Keratinocyte (primary cell): ENCODE measurements at regions not wholly inside any gene's neighbourhood (a gene's known extent, or its start where the extent isn't known, plus 50 kb on each side); places are given as distances from the start of the nearest gene placed in this dataset.
"Not testable (repeated sequence)": the region's sequence is repeated elsewhere in the genome, so short reads cannot be mapped to it uniquely, and the experiment has no call there.

ENCODE experiments used
- DNase-seq: peaks from one replicate; pipeline ENCODE4 v3.0.0-alpha.2; 2011; ENCODE audit warnings: low read depth, missing footprints, low spot score
- FAIRE-seq: peaks from 2 replicates; lab custom pipeline; 2011; peaks lifted over from hg19 to GRCh38; lab: Jason Lieb, UNC
- H2AFZ ChIP-seq: 2 replicates; pipeline ENCODE4 v1.6.0; 2012; ENCODE audit warnings: low read length, control low read depth, inconsistent platforms; ENCODE audit not compliant: control insufficient read depth
- H3K27ac ChIP-seq: 2 replicates; pipeline ENCODE4 v1.5.1; 2011; ENCODE audit warnings: low read length; ENCODE audit not compliant: control insufficient read depth, insufficient read depth
- H3K27me3 ChIP-seq: 3 replicates; pipeline ENCODE4 v1.6.0; 2011; ENCODE audit warnings: low read length; ENCODE audit not compliant: control insufficient read depth, insufficient read depth; ENCODE audit errors: extremely low read depth
- H3K36me3 ChIP-seq, 2 experiments: 2 replicates in 1 of 2; 3 replicates in 1 of 2; pipeline ENCODE4 v1.5.1; 2011; ENCODE audit warnings: low read length in 2 of 2, mild to moderate bottlenecking in 1 of 2; ENCODE audit not compliant: control insufficient read depth in 2 of 2, insufficient read depth in 2 of 2; ENCODE audit errors: extremely low read depth in 1 of 2
- H3K4me1 ChIP-seq: 3 replicates; pipeline ENCODE4 v1.5.1; 2011; ENCODE audit warnings: low read length; ENCODE audit not compliant: control insufficient read depth, insufficient read depth; ENCODE audit errors: extremely low read depth
- H3K4me2 ChIP-seq: 3 replicates; pipeline ENCODE4 v1.6.0; 2011; ENCODE audit warnings: low read depth, low read length; ENCODE audit not compliant: control insufficient read depth, insufficient read depth; ENCODE audit errors: extremely low read depth
- H3K4me3 ChIP-seq, 3 experiments: fragments of 200-600 bp in 1 of 3; sonication (generic) in 1 of 3; 2 replicates in 2 of 3; 3 replicates in 1 of 3; pipeline ENCODE4 v1.5.1; 2011 to 2016; ENCODE audit warnings: low read length in 3 of 3, mild to moderate bottlenecking in 3 of 3, control low read depth in 2 of 3, inconsistent platforms in 1 of 3, low read depth in 1 of 3, mixed read lengths in 1 of 3, mixed run types in 1 of 3, moderate library complexity in 1 of 3; ENCODE audit not compliant: control insufficient read depth in 2 of 3, insufficient read depth in 2 of 3; ENCODE audit errors: extremely low read depth in 1 of 3
- H3K79me2 ChIP-seq: 2 replicates; pipeline ENCODE4 v1.6.0; 2012; ENCODE audit warnings: low read length; ENCODE audit not compliant: control insufficient read depth, insufficient read depth
- H3K9ac ChIP-seq: 3 replicates; pipeline ENCODE4 v1.6.0; 2011; ENCODE audit warnings: low read length; ENCODE audit not compliant: control insufficient read depth, insufficient read depth; ENCODE audit errors: extremely low read depth
- H3K9me1 ChIP-seq: 3 replicates; pipeline ENCODE4 v1.6.0; 2011; ENCODE audit warnings: low read length; ENCODE audit not compliant: control insufficient read depth, insufficient read depth; ENCODE audit errors: extremely low read depth
- H3K9me3 ChIP-seq: 2 replicates; pipeline ENCODE4 v1.5.1; 2012; ENCODE audit warnings: low read depth, low read length; ENCODE audit not compliant: control insufficient read depth
- H4K20me1 ChIP-seq: 3 replicates; pipeline ENCODE4 v1.6.0; 2011; ENCODE audit warnings: low read length; ENCODE audit not compliant: control insufficient read depth, insufficient read depth; ENCODE audit errors: extremely low read depth
- CTCF ChIP-seq, 3 experiments: IDR thresholded peaks in 1 of 3; conservative IDR thresholded peaks in 1 of 3; optimal IDR thresholded peaks in 1 of 3; 2 replicates in 2 of 3; 3 replicates in 1 of 3; pipeline versions ENCODE3 to v1.5.1; 2011; ENCODE audit warnings: low read length in 3 of 3, mild to moderate bottlenecking in 3 of 3, moderate library complexity in 2 of 3, control low read depth in 1 of 3, inconsistent platforms in 1 of 3; ENCODE audit not compliant: insufficient read depth in 2 of 3; ENCODE audit errors: extremely low read depth in 1 of 3
- EZH2 ChIP-seq: IDR thresholded peaks from one replicate; pipeline ENCODE4 v1.6.1; 2012; ENCODE audit warnings: inconsistent platforms, mild to moderate bottlenecking, low read length, moderate library complexity
- dilution Hi-C: fragments of 300-500 bp; cut with MboI; formaldehyde crosslinking; loops from one replicate; pipeline ENCODE4 v1.7.0; 2020; ENCODE audit warnings: low sequenced_read_pairs; ENCODE audit not compliant: extremely low pct_ligation_motif_present

GRCh38 chr7:16369855-16370254 lies 51.5 kb downstream of the CRPPA start:
- H3K36me3 ChIP-seq = no peaks in the 10 kb centered on the region
- no peak for FAIRE-seq
- no peak overlapping the region for H3K4me2 ChIP-seq
- H3K27ac ChIP-seq = no peak overlapping the region
- no peaks in the 10 kb centered on the region for H3K79me2 ChIP-seq
- H3K9me3 ChIP-seq = no peaks in the 10 kb centered on the region
- H3K9me1 ChIP-seq = no peaks in the 10 kb centered on the region
- dilution Hi-C loops = no loop called here
- H3K4me1 ChIP-seq = no peaks in the 10 kb centered on the region
- H3K9ac ChIP-seq = no peak overlapping the region
- TF ChIP-seq EZH2 (no peak), CTCF (optimal IDR thresholded peaks at IDR 0.05 in 1 of 3, IDR thresholded peaks at IDR 0.05 in 1 of 3, conservative IDR thresholded peaks at IDR 0.05 in 1 of 3; ENCODE audit: extremely low read depth in 1 of 3, insufficient read depth in 2 of 3, low read length in 3 of 3) (no peak)
- H4K20me1 ChIP-seq = no peaks in the 10 kb centered on the region
- no peak overlapping the region for H2AFZ ChIP-seq
- no peak overlapping the region for H3K4me3 ChIP-seq
- DNase-seq = no peak
- no peaks in the 10 kb centered on the region for H3K27me3 ChIP-seq

- H3K4me2 ChIP-seq, H3K4me3 ChIP-seq, FAIRE-seq, H3K9ac ChIP-seq, H3K27ac ChIP-seq, H3K9me3 ChIP-seq, H4K20me1 ChIP-seq, H3K79me2 ChIP-seq, H2AFZ ChIP-seq, dilution Hi-C loops, H3K27me3 ChIP-seq, H3K9me1 ChIP-seq, H3K4me1 ChIP-seq, H3K36me3 ChIP-seq, DNase-seq: not testable (repeated sequence)
These were observed 52.0 kb downstream of the CRPPA start for GRCh38 chr7:16369309-16369708.

GRCh38 chr7:16368885-16369284 lies 52.5 kb downstream of the CRPPA start:
- no peak overlapping the region for H3K4me2 ChIP-seq
- no peaks in the 10 kb centered on the region for H3K27me3 ChIP-seq
- H3K9me1 ChIP-seq = no peaks in the 10 kb centered on the region
- dilution Hi-C loops = no loop called here
- no peak overlapping the region for H3K9ac ChIP-seq
- H3K27ac ChIP-seq = no peak overlapping the region
- no peak overlapping the region for H3K4me3 ChIP-seq
- H3K9me3 ChIP-seq = no peaks in the 10 kb centered on the region
- H2AFZ ChIP-seq = no peak overlapping the region
- no peaks in the 10 kb centered on the region for H3K79me2 ChIP-seq
- no peak for TF ChIP-seq CTCF (optimal IDR thresholded peaks at IDR 0.05 in 1 of 3, IDR thresholded peaks at IDR 0.05 in 1 of 3, conservative IDR thresholded peaks at IDR 0.05 in 1 of 3; ENCODE audit: extremely low read depth in 1 of 3, insufficient read depth in 2 of 3, low read length in 3 of 3)
- TF ChIP-seq EZH2 = no peak
- H3K36me3 ChIP-seq = no peaks in the 10 kb centered on the region
- FAIRE-seq (no peak), DNase-seq (no peak)
- H3K4me1 ChIP-seq = no peaks in the 10 kb centered on the region
- no peaks in the 10 kb centered on the region for H4K20me1 ChIP-seq
